H1 (cell line): ENCODE measurements at regions not wholly inside any gene's neighbourhood (a gene's known extent, or its start where the extent isn't known, plus 50 kb on each side); places are given as distances from the start of the nearest gene placed in this dataset.

Experiments
- CTCF ChIA-PET: fragments of 300-600 bp; sonication (Branson Sonifier 250); formaldehyde crosslinking; loops from one replicate; lab custom pipeline; 2021; ENCODE audit not compliant: partially characterized antibody; lab: Charles Lee
- POLR2A ChIA-PET: fragments of 300-600 bp; sonication (Branson Sonifier 250); formaldehyde crosslinking; loops from one replicate; lab custom pipeline; 2021; ENCODE audit warnings: inconsistent platforms; ENCODE audit not compliant: partially characterized antibody; lab: Charles Lee
- DNase-seq, 2 experiments: peaks; one replicate each; pipeline versions ENCODE4 v3.0.0 to v3.0.0-alpha.2; 2010 to 2022; ENCODE audit warnings: low spot score in 2 of 2, low read depth in 1 of 2, mixed read lengths in 1 of 2
- FAIRE-seq: peaks from 2 replicates; lab custom pipeline; 2011; peaks lifted over from hg19 to GRCh38; lab: Jason Lieb, UNC
- H2AFZ ChIP-seq: 2 replicates; pipeline ENCODE4 v1.8.1; 2012; ENCODE audit warnings: low read length, inconsistent platforms
- H2AK5ac ChIP-seq: 2 replicates; pipeline ENCODE4 v1.6.1; 2013; ENCODE audit warnings: low read depth, low read length
- H2BK120ac ChIP-seq: replicated peaks from 2 replicates; pipeline ENCODE3; 2013; ENCODE audit warnings: low read depth, low read length, inconsistent platforms
- H2BK12ac ChIP-seq: 2 replicates; pipeline ENCODE4 v1.6.1; 2013; ENCODE audit warnings: low read depth, low read length
- H2BK15ac ChIP-seq: 2 replicates; pipeline ENCODE4 v1.6.1; 2013; ENCODE audit warnings: low read length
- H2BK20ac ChIP-seq: 2 replicates; pipeline ENCODE4 v1.6.1; 2013; ENCODE audit warnings: low read length
- H2BK5ac ChIP-seq: 2 replicates; pipeline ENCODE4 v1.6.1; 2013; ENCODE audit warnings: low read depth, low read length
- H3K14ac ChIP-seq: 2 replicates; pipeline ENCODE4 v1.6.1; 2013; ENCODE audit warnings: inconsistent platforms; ENCODE audit not compliant: insufficient read length
- H3K18ac ChIP-seq: 2 replicates; pipeline ENCODE4 v1.6.1; 2013; ENCODE audit warnings: low read length; ENCODE audit errors: extremely low read depth
- H3K23ac ChIP-seq: 2 replicates; pipeline ENCODE4 v1.6.1; 2013; ENCODE audit warnings: inconsistent platforms; ENCODE audit not compliant: insufficient read length
- H3K23me2 ChIP-seq: 2 replicates; pipeline ENCODE4 v1.6.1; 2013; ENCODE audit warnings: low read depth, low read length
- H3K27ac ChIP-seq: 2 replicates; pipeline ENCODE4 v1.6.1; 2011; ENCODE audit warnings: low read depth, low read length, inconsistent platforms
- H3K27me3 ChIP-seq, 4 experiments: replicated peaks in 1 of 4; 1 replicate in 1 of 4; 2 replicates in 3 of 4; pipeline versions ENCODE4 v1.6.1 to v1.8.1; 2011 to 2013; ENCODE audit warnings: low read length in 3 of 4, mild to moderate bottlenecking in 3 of 4, inconsistent platforms in 2 of 4, mixed read lengths in 2 of 4, moderate library complexity in 1 of 4; ENCODE audit not compliant: control insufficient read depth in 3 of 4, insufficient read depth in 3 of 4; ENCODE audit errors: extremely low read depth in 1 of 4
- H3K36me3 ChIP-seq, 4 experiments: 2 replicates each; pipeline versions ENCODE4 v1.6.1 to v1.8.1; 2011 to 2013; ENCODE audit warnings: mild to moderate bottlenecking in 4 of 4, low read length in 3 of 4, moderate library complexity in 2 of 4, control low read depth in 1 of 4, inconsistent platforms in 1 of 4; ENCODE audit not compliant: insufficient read depth in 4 of 4, control insufficient read depth in 2 of 4
- H3K4ac ChIP-seq: replicated peaks from 2 replicates; pipeline ENCODE3; 2013; ENCODE audit warnings: low read length, low read depth, mixed read lengths, inconsistent platforms; ENCODE audit not compliant: insufficient read length
- H3K4me1 ChIP-seq, 4 experiments: replicated peaks in 1 of 4; 1 replicate in 1 of 4; 2 replicates in 3 of 4; pipeline versions ENCODE4 v1.6.1 to v1.8.1; 2011 to 2013; ENCODE audit warnings: low read length in 3 of 4, inconsistent platforms in 2 of 4, mixed read lengths in 1 of 4; ENCODE audit not compliant: insufficient read depth in 4 of 4, control insufficient read depth in 3 of 4
- H3K4me2 ChIP-seq, 2 experiments: 2 replicates each; pipeline versions ENCODE4 v1.6.1 to v1.8.1; 2011 to 2013; ENCODE audit warnings: low read depth in 2 of 2, low read length in 2 of 2, control low read depth in 1 of 2, inconsistent platforms in 1 of 2, mild to moderate bottlenecking in 1 of 2; ENCODE audit not compliant: insufficient read depth in 1 of 2
- H3K4me3 ChIP-seq, 4 experiments: fragments of 200-600, 300-600 bp in 1 of 4; sonication (generic), shearing (Covaris generic), sonication (Bioruptor Twin) in 1 of 4; 2 replicates each; pipeline versions ENCODE4 v1.5.1 to v1.8.1; 2011 to 2016; ENCODE audit warnings: low read length in 4 of 4, low read depth in 3 of 4, control low read depth in 2 of 4, inconsistent platforms in 2 of 4, mild to moderate bottlenecking in 2 of 4, mixed read lengths in 1 of 4, moderate library complexity in 1 of 4; ENCODE audit not compliant: insufficient read depth in 2 of 4; ENCODE audit errors: extremely low read depth in 1 of 4
- H3K56ac ChIP-seq: replicated peaks from 2 replicates; pipeline ENCODE3; 2013; ENCODE audit warnings: low read depth, mild to moderate bottlenecking, mixed read lengths, low read length, inconsistent platforms; ENCODE audit not compliant: insufficient read length
- H3K79me1 ChIP-seq: 2 replicates; pipeline ENCODE4 v1.6.1; 2013; ENCODE audit warnings: low read depth, low read length, control low read depth
- H3K79me2 ChIP-seq, 2 experiments: 2 replicates each; pipeline versions ENCODE4 v1.6.1 to v1.8.1; 2012 to 2013; ENCODE audit warnings: low read length in 2 of 2, mild to moderate bottlenecking in 2 of 2, inconsistent platforms in 1 of 2; ENCODE audit not compliant: insufficient read depth in 2 of 2, control insufficient read depth in 1 of 2
- H3K9ac ChIP-seq, 4 experiments: replicated peaks in 1 of 4; 1 replicate in 1 of 4; 2 replicates in 3 of 4; pipeline versions ENCODE4 v1.6.1 to v1.8.1; 2011 to 2013; ENCODE audit warnings: low read depth in 3 of 4, low read length in 3 of 4, control low read depth in 2 of 4, mild to moderate bottlenecking in 2 of 4, moderate library complexity in 2 of 4, inconsistent platforms in 1 of 4; ENCODE audit errors: extremely low read depth in 1 of 4
- H3K9me3 ChIP-seq, 2 experiments: 2 replicates each; pipeline versions ENCODE4 v1.6.1 to v1.8.1; 2012 to 2013; ENCODE audit warnings: mild to moderate bottlenecking in 2 of 2, moderate library complexity in 2 of 2, control low read depth in 1 of 2, inconsistent platforms in 1 of 2, low read depth in 1 of 2, low read length in 1 of 2, mixed read lengths in 1 of 2; ENCODE audit not compliant: insufficient read depth in 2 of 2
- H4K20me1 ChIP-seq, 2 experiments: replicated peaks in 1 of 2; 2 replicates each; pipeline versions ENCODE3 to v1.8.1; 2011 to 2013; ENCODE audit warnings: inconsistent platforms in 2 of 2, low read length in 2 of 2, mild to moderate bottlenecking in 1 of 2; ENCODE audit not compliant: insufficient read depth in 2 of 2, control insufficient read depth in 1 of 2
- H4K5ac ChIP-seq: 2 replicates; pipeline ENCODE4 v1.6.1; 2013; ENCODE audit warnings: low read length, low read depth, mixed read lengths, inconsistent platforms; ENCODE audit not compliant: insufficient read length
- H4K8ac ChIP-seq: 2 replicates; pipeline ENCODE4 v1.8.0; 2013; ENCODE audit warnings: mild to moderate bottlenecking, moderate library complexity, low read length, inconsistent platforms; ENCODE audit not compliant: insufficient read depth; ENCODE audit errors: extremely low read depth
- H4K91ac ChIP-seq: replicated peaks from 2 replicates; pipeline ENCODE3; 2013; ENCODE audit warnings: low read length, mixed read lengths, inconsistent platforms; ENCODE audit not compliant: insufficient read length
- ATF3 ChIP-seq: IDR thresholded peaks from 2 replicates; pipeline ENCODE4 v1.6.1; 2011; ENCODE audit warnings: low read depth, mild to moderate bottlenecking, low read length; ENCODE audit not compliant: insufficient read depth
- CBX5 ChIP-seq: fragments of 300-800, 300-1000 bp; sonication (generic); IDR thresholded peaks from 2 replicates; pipeline ENCODE4 v1.7.1; 2016; ENCODE audit warnings: antibody characterized with exemption, low read length, low read depth
- JUND ChIP-seq: IDR thresholded peaks from 2 replicates; pipeline ENCODE4 v1.6.1; 2011; ENCODE audit warnings: mild to moderate bottlenecking, improper control_type of control experiment, low read length
- KDM4A ChIP-seq: IDR thresholded peaks from one replicate; pipeline ENCODE4 v1.7.1; 2012; ENCODE audit warnings: low read depth, mild to moderate bottlenecking, moderate library complexity, low read length, inconsistent platforms; ENCODE audit not compliant: severe bottlenecking
- WGBS, 2 experiments: shearing (Covaris generic) in 1 of 2; methylation state at CpG; one replicate each; pipeline versions ENCODE4 v1.1.6 to v1.1.7; 2013 to 2015; ENCODE audit warnings: low lambda C conversion rate in 2 of 2, mixed read lengths in 2 of 2, inconsistent platforms in 1 of 2, low coverage in 1 of 2, missing lambda C conversion rate in 1 of 2; ENCODE audit not compliant: insufficient replicate concordance in 2 of 2, insufficient coverage in 1 of 2, insufficient read length in 1 of 2; ENCODE audit errors: extremely low coverage in 1 of 2, missing lambda C conversion rate in 1 of 2; 5-methylcytosine and 5-hydroxymethylcytosine counted together

- no peak overlapping the region for H3K23ac ChIP-seq
These were observed 445.2 kb upstream of the GRAMD2B start for GRCh38 chr5:125978015-125978414.

More at GRCh38 chr5:125978015-125978414, 445.2 kb upstream of the GRAMD2B start:
- H3K27ac ChIP-seq: no peak overlapping the region
- no peak overlapping the region for H2BK15ac ChIP-seq
- TF ChIP-seq CBX5 (no peak), ATF3 (no peak), JUND (no peak), KDM4A (no peak)
- no peak overlapping the region for H2AK5ac ChIP-seq
- H3K4ac ChIP-seq: no peak overlapping the region
- FAIRE-seq (no peak), DNase-seq (no peak)
- no peak overlapping the region for H4K8ac ChIP-seq
- H2BK20ac ChIP-seq: no peak overlapping the region
- H3K79me2 ChIP-seq: no peaks in the 10 kb centered on the region
- H2AFZ ChIP-seq: no peak overlapping the region
- H2BK5ac ChIP-seq: no peak overlapping the region
- no peak overlapping the region for H3K4me3 ChIP-seq
- CTCF ChIA-PET: no interaction called here
- no peaks in the 10 kb centered on the region for H3K79me1 ChIP-seq
- H3K27me3 ChIP-seq: peaks cover 0 to 1% (median 0%) of the 10 kb centered on the region in 4 experiments; a peak in 1 of 7 replicates
- POLR2A ChIA-PET: no interaction called here
- H4K20me1 ChIP-seq: no peaks in the 10 kb centered on the region
- no peak overlapping the region for H4K5ac ChIP-seq
- H3K4me2 ChIP-seq: no peak overlapping the region
- no peak overlapping the region for H3K9ac ChIP-seq
- H3K56ac ChIP-seq: no peak overlapping the region
- no peak overlapping the region for H2BK12ac ChIP-seq
- no peaks in the 10 kb centered on the region for H3K23me2 ChIP-seq
- no peak overlapping the region for H4K91ac ChIP-seq
- H2BK120ac ChIP-seq: no peak overlapping the region
- H3K14ac ChIP-seq: no peak overlapping the region
- WGBS, 2 experiments: 90% methylated on average over 3 of the region's 3 CpGs; no CpG with 5 or more reads in 1 of the 2 experiments
- no peak overlapping the region for H3K18ac ChIP-seq
- no peaks in the 10 kb centered on the region for H3K36me3 ChIP-seq
- no peaks in the 10 kb centered on the region for H3K9me3 ChIP-seq
- no peaks in the 10 kb centered on the region for H3K4me1 ChIP-seq
